Activated T-cell treated with anti-CD3 and anti-CD28 coated beads, Interleukin-2, amount 50 U/mL, for 4 hours (primary cell): ENCODE measurements at regions not wholly inside any gene's neighbourhood (a gene's known extent, or its start where the extent isn't known, plus 50 kb on each side); places are given as distances from the start of the nearest gene placed in this dataset.

ENCODE experiments used
- ATAC-seq, 2 donors: fragments of 200-7000 bp; cut with Tn5 transposase; one replicate each; pipeline ENCODE4 v1.10.0; 2021
- DNase-seq: peaks from one replicate; pipeline ENCODE4 v3.0.0-alpha.2; 2020
- H3K27me3 Mint-ChIP-seq: one replicate; pipeline ENCODE4 v1.8.0; 2021; ENCODE audit warnings: low read depth, mixed read lengths
- H3K36me3 Mint-ChIP-seq: one replicate; pipeline ENCODE4 v1.8.0; 2022; ENCODE audit warnings: mixed read lengths; ENCODE audit not compliant: insufficient read depth
- H3K4me1 Mint-ChIP-seq: one replicate; pipeline ENCODE4 v1.8.0; 2021; ENCODE audit warnings: low read depth, mixed read lengths
- H3K4me3 Mint-ChIP-seq: one replicate; pipeline ENCODE4 v1.8.0; 2021; ENCODE audit warnings: mild to moderate bottlenecking, moderate library complexity, mixed read lengths
- H3K9me3 Mint-ChIP-seq: one replicate; pipeline ENCODE4 v1.8.0; 2021; ENCODE audit warnings: mixed read lengths

DNA sequence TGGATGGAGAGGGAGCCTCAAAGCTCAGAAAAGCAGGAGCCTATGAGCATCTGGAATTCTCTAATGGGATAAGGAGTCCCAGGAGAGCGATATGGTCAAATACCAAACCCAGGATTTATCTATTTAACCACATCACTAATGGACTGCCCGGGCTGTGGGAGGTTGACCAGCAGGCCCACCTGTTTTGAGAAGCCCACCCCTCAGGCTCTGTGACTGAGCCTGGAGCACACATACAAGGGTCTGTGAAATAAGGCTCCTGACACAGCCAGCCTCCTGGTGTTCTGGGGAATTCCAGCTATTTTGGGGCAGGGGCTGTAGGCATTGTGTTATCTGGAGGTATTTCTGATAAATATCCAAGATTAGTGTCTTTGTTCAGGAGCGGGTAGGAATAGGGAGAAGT, 132.0 kb upstream of the C1orf21 start:
- no peak for ATAC-seq
- Mint-ChIP-seq H3K4me1 (no peaks in the 10 kb centered on the region), H3K9me3 (no peaks in the 10 kb centered on the region)

DNA sequence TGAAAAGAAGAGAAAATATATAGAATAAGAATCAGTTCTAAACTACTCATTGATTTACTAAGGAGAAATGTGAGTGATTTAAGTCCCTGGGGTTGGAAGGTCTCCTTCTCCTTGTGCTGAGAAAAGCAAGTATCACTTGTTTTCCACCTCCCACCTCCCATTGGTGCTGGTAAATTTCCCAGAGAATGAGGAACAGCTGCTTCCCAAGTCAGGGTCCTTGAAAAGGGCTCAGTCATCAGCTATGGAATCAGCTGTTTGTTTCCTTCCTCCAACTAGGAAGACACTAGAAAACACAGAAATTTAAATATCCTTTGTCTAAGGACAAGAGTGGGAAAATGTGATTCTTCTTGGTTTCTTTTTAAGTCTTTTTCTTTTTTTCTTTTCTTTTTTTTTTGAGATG, 131.3 kb upstream of the C1orf21 start:
- H3K4me3 Mint-ChIP-seq: no peak overlapping the region
- peaks cover 20% of the 10 kb centered on the region for H3K27me3 Mint-ChIP-seq
- no peaks in the 10 kb centered on the region for H3K36me3 Mint-ChIP-seq
- no peaks in the 10 kb centered on the region for H3K4me1 Mint-ChIP-seq
- H3K9me3 Mint-ChIP-seq: no peaks in the 10 kb centered on the region
- no peak for DNase-seq
- ATAC-seq: no peak

More for the DNA sequence above, 132.0 kb upstream of the C1orf21 start:
- no peak for DNase-seq
- peaks cover 22% of the 10 kb centered on the region for H3K27me3 Mint-ChIP-seq
- no peaks in the 10 kb centered on the region for H3K36me3 Mint-ChIP-seq
- no peak overlapping the region for H3K4me3 Mint-ChIP-seq

DNA sequence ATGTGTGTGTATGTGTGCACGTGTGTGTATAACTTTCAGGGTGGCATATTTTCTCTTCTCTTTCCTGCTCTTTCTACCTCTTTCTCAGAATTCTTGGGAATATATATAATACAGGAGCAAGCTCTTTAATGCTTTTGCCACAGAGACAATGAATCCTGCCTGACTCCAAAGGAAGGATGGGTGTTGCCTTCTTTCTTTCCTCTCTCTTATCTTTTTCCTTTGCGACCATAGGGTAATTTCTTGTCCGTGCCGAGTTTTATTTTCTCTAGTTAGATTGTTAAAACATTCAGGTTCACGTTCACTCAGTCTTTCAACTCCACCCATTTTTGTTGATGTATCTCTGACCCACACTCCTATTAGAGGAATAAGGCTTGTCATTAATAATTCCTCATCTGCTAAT, 129.0 kb upstream of the C1orf21 start:
- DNase-seq: no peak
- Mint-ChIP-seq H3K4me3 (no peak overlapping the region), H3K9me3 (no peaks in the 10 kb centered on the region), H3K36me3 (no peaks in the 10 kb centered on the region), H3K4me1 (no peaks in the 10 kb centered on the region), H3K27me3 (peaks cover 20% of the 10 kb centered on the region)
- no peak for ATAC-seq

DNA sequence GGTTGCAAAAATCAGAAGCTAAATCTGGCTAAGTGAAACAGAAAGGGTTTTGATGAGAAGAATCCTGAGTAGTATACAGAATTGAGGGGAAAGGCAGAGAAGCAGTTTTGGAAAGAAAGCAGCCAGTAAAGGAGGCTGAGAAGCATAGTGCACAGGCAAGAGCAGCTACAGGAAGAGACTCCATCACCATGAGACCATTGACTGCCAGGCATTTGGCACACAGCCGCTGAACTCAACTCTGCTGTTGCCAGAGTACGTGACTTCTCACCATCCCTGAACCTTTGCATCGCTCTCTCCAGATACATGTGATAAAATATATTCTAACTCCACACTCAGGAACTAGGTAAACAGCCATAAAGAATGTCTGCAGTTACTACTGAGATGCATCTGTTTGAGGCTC, 128.3 kb upstream of the C1orf21 start:
- peaks cover 17% of the 10 kb centered on the region for H3K27me3 Mint-ChIP-seq
- H3K36me3 Mint-ChIP-seq: no peaks in the 10 kb centered on the region
- DNase-seq: no peak
- H3K4me1 Mint-ChIP-seq: no peaks in the 10 kb centered on the region
- no peaks in the 10 kb centered on the region for H3K9me3 Mint-ChIP-seq
- no peak for ATAC-seq
- no peak overlapping the region for H3K4me3 Mint-ChIP-seq

DNA sequence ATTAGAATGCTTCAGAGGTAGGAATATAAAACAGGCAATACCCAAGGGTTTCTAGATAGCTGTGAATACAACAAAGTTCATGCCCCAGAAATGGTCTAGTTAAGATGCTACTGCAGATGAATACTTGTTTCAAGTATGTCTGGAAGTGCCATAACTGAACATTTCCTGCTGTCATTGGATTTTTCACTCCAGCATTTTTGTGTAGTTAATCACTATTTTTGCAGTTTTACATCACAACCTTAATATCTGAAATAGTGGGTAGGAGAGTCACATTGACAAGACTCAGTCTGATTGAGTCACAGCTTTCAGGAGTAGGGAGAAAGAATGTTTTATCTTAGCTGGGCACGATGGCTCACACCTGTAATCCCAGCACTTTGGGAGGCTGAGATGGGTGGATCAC, 126.4 kb upstream of the C1orf21 start:
- H3K4me1 Mint-ChIP-seq: no peaks in the 10 kb centered on the region
- no peaks in the 10 kb centered on the region for H3K9me3 Mint-ChIP-seq

DNA sequence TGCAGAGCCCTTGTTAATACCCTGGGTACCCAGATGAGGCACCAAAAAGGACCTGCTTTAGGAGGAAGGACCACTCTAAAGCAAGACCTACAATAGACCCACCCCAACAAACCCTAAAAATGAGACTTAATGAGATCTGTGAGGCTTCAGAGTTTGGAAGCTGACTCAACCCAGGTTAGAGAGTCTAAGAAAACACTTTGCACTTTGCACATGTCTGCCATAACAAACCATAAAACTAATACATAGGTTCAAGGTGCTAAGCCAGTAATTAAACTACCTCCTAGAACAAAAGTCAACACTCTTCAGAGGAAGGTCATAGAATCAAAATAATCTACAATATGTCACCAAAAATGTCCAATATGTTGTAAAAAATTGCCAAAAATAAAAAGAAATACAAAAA, 124.7 kb upstream of the C1orf21 start:
- H3K4me3 Mint-ChIP-seq: no peak overlapping the region
- no peaks in the 10 kb centered on the region for H3K9me3 Mint-ChIP-seq
- ATAC-seq: no peak
- peaks cover 16% of the 10 kb centered on the region for H3K27me3 Mint-ChIP-seq
- H3K36me3 Mint-ChIP-seq: no peaks in the 10 kb centered on the region
- no peak for DNase-seq
- no peaks in the 10 kb centered on the region for H3K4me1 Mint-ChIP-seq

More for the DNA sequence above, 126.4 kb upstream of the C1orf21 start:
- DNase-seq: no peak
- Mint-ChIP-seq H3K27me3 (peaks cover 22% of the 10 kb centered on the region), H3K36me3 (no peaks in the 10 kb centered on the region), H3K4me3 (no peak overlapping the region)
- ATAC-seq: no peak

DNA sequence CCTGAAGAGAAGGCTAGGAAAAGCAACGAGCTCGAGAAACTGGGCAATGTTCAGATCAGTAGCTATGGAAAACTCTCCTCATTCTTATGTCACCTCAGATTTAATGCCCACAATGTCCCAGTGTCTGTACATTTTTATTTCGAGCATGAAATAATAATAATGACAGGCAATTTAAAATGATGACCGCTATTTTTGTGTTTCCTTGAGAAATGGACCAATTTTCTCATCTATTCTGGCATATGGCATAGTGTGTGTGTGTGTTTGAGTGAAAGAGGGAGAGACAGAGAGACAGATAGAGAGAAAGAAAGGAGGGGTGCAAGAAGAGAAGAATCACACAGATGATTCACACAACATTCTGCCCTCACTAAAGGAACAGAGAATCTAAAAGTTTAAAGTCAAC, 119.1 kb upstream of the C1orf21 start:
- no peak for DNase-seq
- no peaks in the 10 kb centered on the region for H3K9me3 Mint-ChIP-seq
- peaks cover 23% of the 10 kb centered on the region for H3K27me3 Mint-ChIP-seq
- H3K4me3 Mint-ChIP-seq: no peak overlapping the region
- H3K4me1 Mint-ChIP-seq: no peaks in the 10 kb centered on the region
- no peaks in the 10 kb centered on the region for H3K36me3 Mint-ChIP-seq
- no peak for ATAC-seq

DNA sequence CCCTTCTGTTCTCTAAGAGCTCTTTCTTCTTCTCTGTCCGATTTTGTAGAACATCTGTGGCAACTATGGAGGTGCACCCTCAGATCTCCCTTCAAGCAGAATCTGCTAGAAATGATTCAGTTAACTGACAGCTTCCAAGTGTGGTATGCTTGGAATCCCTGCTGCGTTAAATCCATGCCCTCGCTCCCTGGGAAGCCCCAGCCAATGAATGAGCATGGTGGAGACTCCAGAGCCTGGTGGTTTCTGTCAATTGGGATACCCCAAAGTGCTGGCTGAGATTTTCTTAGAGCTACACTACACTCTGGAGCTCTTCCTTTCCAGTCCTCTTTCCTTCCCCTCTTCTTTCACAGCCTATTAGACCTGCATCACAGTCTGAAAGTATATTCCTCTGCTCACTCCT, 116.3 kb upstream of the C1orf21 start:
- no peaks in the 10 kb centered on the region for H3K4me1 Mint-ChIP-seq
- ATAC-seq (no peak), DNase-seq (no peak)
- peaks cover 19% of the 10 kb centered on the region for H3K27me3 Mint-ChIP-seq
- no peaks in the 10 kb centered on the region for H3K9me3 Mint-ChIP-seq
- no peaks in the 10 kb centered on the region for H3K36me3 Mint-ChIP-seq
- H3K4me3 Mint-ChIP-seq: no peak overlapping the region

DNA sequence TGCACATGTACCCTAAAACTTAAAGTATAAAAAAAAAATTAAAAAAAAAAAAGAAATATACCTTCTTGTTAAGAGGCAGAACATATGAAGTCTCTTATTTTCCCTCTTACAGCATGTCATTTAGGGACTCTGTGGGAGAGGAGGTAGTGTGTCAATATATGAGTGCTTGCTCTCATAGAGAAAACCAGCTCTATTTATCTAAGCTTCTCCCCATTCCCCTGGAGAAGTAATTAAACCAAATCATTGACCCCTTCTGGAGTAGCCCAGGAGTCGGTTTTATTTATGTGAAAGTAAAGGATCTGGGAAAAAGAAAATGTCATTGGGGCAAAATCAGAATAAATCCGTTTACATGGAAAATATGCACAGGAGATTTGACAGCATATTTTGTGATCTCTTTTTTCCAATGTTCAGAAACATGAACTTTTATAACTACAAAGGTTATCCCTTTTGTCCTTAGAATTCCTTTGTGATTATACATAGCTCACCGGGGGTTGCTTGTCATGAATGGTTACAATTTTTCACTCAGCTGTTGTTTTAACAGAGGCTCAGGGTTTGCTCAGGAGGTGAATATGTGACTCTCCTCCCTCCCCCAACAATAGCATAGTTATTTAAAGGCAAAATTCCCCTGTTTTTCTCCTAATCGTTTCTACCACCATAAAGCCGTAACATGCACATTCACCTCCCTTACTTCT, 114.5 kb upstream of the C1orf21 start:
- ATAC-seq: no peak

DNA sequence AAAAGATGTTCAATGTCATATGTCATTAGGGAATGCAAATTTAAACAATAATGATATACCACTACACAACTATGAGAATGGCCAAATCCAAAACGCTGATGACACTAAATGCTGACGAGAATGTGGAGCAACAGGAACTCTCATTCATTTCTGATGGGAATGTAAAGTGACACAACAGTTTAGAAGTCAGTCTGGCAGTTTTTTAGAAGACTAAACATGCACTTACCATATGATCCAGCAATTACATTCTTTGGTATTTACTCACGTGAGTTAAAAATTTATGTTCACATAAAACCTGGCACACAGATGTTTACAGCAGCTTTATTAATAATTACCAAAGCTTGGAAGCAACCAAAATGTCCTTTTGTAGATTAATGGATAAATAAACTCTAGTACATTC, 110.4 kb upstream of the C1orf21 start:
- Mint-ChIP-seq H3K36me3 (no peaks in the 10 kb centered on the region), H3K9me3 (no peaks in the 10 kb centered on the region), H3K4me3 (no peak overlapping the region), H3K27me3 (peaks cover 9% of the 10 kb centered on the region), H3K4me1 (no peaks in the 10 kb centered on the region)
- ATAC-seq (no peak), DNase-seq (no peak)

More for the DNA sequence above, 114.5 kb upstream of the C1orf21 start:
- H3K36me3 Mint-ChIP-seq: no peaks in the 10 kb centered on the region
- H3K4me3 Mint-ChIP-seq: no peak overlapping the region
- H3K9me3 Mint-ChIP-seq: no peaks in the 10 kb centered on the region
- H3K4me1 Mint-ChIP-seq: no peaks in the 10 kb centered on the region
- H3K27me3 Mint-ChIP-seq: peaks cover 20% of the 10 kb centered on the region
- DNase-seq: no peak

DNA sequence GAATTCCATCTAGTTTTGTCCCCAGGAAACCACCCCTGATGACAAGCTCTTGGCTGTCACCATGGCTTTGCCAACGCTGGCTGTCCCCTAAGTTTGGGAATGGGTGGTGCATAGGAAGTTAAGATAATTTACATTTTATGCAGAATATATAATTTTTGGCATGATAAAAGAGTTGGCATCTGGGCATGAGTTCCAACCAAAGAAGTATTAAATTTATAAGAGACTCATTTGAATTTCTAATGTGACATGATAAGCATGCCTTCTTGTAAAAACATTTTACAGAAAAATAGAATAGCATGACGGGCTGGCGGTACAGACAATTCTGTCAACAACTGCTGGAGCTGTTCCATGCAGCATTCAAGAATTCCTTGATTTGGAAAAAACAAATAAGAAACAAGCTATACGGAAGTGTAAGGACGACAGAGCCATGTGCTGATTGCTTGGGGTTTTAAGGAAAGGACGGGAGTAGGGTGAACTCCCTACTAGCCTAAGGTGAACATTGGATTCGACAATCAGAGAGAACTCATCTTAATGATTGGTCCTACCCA, 106.8 kb upstream of the C1orf21 start:
- DNase-seq (no peak), ATAC-seq (no peak)
- Mint-ChIP-seq H3K4me3 (no peak overlapping the region), H3K4me1 (no peaks in the 10 kb centered on the region), H3K36me3 (no peaks in the 10 kb centered on the region), H3K27me3 (peaks cover 1% of the 10 kb centered on the region), H3K9me3 (no peaks in the 10 kb centered on the region)

DNA sequence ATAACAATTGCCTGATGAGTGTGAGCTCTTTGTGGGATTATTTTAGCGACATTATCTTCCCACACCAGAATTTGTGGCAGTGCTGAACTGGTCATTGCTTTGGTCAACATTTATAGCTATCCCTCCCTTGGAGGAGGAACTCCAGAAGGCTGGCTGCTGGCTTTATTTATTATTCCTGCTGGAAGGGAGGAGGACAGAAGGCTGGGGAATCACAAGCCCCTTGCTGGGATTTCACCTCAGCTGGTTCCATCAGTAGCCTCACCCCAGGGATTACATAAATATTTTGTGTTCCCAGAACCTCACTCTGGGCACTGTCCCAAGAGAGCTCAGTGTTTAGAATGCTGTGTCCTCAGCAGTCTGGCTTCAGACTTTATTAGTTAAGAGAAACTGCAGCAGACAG, 102.8 kb upstream of the C1orf21 start:
- H3K4me1 Mint-ChIP-seq: no peaks in the 10 kb centered on the region
- no peaks in the 10 kb centered on the region for H3K36me3 Mint-ChIP-seq
- no peaks in the 10 kb centered on the region for H3K27me3 Mint-ChIP-seq
- H3K4me3 Mint-ChIP-seq: no peak overlapping the region
- ATAC-seq (no peak), DNase-seq (no peak)
- no peaks in the 10 kb centered on the region for H3K9me3 Mint-ChIP-seq

DNA sequence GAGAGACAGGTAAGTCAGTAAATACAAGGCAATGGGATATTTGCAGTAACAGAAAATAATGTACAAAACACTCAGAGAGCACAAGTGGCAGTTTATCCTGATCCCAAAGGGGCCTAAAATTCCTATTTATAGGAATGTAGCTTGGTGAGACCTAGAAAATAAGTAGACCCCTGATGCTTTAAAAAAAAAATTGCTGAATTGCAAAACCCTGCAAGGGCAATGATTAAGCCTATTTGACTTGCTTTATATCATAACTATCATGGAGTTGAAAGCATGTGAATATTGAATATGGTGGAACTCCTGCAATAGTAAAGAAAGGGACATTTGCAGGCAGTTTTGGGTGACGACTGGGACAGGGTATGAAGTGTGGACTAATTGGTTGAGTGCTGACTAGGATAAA, 101.9 kb upstream of the C1orf21 start:
- ATAC-seq (no peak), DNase-seq (no peak)
- Mint-ChIP-seq H3K36me3 (no peaks in the 10 kb centered on the region), H3K27me3 (no peaks in the 10 kb centered on the region), H3K4me3 (no peak overlapping the region), H3K9me3 (peaks cover 3% of the 10 kb centered on the region), H3K4me1 (no peaks in the 10 kb centered on the region)

DNA sequence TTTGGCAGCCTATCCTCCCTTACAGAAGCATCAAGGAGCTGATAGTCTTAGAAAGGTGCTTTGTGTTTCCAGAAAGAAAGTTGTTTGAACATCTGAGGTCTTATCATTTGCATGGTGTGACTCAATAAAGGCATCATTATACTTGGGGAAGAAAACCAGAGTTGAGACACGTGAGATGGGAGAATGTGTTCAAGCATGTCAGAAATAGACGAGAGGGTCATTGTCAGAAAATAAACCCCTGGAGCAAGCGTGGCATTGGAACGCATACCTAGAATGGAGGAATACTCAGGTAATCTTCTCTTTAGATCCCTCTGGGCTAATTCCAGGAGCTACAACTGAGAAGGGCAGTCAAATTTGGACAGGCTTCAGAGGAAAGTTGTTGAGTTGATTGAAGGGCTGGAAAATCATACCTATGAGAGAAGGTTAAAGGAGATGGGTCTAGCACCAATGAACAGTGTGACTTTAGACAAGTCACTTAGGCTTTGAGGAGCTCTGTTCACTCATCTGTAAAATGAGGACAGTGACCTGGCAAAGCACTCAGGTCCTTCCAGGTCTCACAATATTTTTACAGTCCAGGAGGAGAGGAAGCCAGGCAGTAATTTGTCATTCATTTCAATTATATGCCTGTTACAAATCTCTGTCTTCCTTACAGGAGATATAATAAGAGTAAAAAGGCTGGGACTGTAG, 101.3 kb upstream of the C1orf21 start:
- Mint-ChIP-seq H3K9me3 (peaks cover 9% of the 10 kb centered on the region), H3K4me3 (no peak overlapping the region), H3K36me3 (no peaks in the 10 kb centered on the region), H3K4me1 (no peaks in the 10 kb centered on the region), H3K27me3 (no peaks in the 10 kb centered on the region)
- ATAC-seq (no peak), DNase-seq (no peak)

DNA sequence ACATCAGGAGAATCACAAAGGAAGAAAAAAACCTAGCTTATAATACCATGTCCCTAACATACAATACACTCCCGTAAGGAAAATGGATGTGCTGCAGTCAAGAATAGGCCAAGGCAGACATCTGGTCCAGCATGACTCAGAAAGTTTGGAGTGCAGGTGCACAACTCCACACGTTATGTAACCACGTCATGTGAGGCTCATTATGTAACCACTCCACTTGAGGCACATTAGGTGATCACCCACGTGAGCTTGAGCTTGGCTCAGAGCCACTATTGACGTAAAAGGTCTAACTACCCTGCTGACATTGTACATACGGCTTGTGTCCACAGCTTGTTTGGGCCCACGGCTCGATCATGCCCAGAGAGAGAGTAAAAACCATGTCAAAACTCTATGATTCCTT, 99.8 kb upstream of the C1orf21 start:
- Mint-ChIP-seq H3K27me3 (no peaks in the 10 kb centered on the region), H3K36me3 (no peaks in the 10 kb centered on the region), H3K4me1 (no peaks in the 10 kb centered on the region), H3K4me3 (no peak overlapping the region), H3K9me3 (peaks cover 16% of the 10 kb centered on the region)
- ATAC-seq (no peak), DNase-seq (no peak)
